ENCODE measurements at regions not wholly inside any gene's neighbourhood (a gene's known extent, or its start where the extent isn't known, plus 50 kb on each side); places are given as distances from the start of the nearest gene placed in this dataset.

DNA sequence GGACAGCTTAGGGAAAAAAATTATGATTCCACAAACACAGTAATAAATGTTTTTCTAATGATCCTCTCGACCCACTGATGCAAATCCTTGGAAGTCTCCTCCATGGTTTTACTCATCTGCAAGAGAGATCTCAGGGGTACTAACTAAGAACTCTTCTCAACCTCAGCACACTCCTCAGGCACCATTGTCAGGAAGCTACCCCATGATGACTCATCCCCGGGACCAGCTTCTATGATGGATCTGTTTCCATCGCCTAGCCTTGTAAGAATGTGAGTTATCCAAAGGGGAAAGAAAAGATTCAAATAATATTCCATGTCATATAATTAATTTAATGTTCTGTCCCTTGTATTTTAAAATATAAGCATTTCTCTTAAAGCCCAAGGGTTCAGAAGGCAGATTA is 816.1 kb upstream of the IGFBP7 start:
- no peak for TF ChIP-seq SNAI2 (CRISPR knock-in tag; IDR thresholded peaks at IDR 0.05)
- ATAC-seq, result no peak

DNA sequence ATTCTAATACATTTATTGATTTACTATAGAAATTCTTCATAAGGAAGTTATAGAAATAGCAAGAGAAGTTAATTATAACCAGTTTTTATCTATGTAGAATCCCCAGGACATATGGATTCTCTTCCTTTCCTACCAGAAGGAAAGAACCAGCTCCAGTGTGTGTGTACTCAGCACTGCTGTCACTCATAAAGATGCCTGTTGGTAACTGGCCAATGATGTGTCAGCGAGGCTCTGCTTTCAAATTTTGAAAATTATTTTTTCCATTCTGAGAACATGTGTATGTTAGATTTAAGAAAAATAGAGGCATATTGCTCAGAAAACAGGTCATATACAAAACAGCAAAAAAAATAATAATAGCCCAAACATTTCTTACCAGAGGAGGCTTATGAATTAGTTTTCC is 814.8 kb upstream of the IGFBP7 start:
- no peak for ATAC-seq
- TF ChIP-seq, protein P1, sequence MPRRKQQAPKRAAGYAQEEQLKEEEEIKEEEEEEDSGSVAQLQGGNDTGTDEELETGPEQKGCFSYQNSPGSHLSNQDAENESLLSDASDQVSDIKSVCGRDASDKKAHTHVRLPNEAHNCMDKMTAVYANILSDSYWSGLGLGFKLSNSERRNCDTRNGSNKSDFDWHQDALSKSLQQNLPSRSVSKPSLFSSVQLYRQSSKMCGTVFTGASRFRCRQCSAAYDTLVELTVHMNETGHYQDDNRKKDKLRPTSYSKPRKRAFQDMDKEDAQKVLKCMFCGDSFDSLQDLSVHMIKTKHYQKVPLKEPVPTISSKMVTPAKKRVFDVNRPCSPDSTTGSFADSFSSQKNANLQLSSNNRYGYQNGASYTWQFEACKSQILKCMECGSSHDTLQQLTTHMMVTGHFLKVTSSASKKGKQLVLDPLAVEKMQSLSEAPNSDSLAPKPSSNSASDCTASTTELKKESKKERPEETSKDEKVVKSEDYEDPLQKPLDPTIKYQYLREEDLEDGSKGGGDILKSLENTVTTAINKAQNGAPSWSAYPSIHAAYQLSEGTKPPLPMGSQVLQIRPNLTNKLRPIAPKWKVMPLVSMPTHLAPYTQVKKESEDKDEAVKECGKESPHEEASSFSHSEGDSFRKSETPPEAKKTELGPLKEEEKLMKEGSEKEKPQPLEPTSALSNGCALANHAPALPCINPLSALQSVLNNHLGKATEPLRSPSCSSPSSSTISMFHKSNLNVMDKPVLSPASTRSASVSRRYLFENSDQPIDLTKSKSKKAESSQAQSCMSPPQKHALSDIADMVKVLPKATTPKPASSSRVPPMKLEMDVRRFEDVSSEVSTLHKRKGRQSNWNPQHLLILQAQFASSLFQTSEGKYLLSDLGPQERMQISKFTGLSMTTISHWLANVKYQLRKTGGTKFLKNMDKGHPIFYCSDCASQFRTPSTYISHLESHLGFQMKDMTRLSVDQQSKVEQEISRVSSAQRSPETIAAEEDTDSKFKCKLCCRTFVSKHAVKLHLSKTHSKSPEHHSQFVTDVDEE (CRISPR knock-in tag; IDR thresholded peaks at IDR 0.05), result no peak
- TF ChIP-seq, protein P2, sequence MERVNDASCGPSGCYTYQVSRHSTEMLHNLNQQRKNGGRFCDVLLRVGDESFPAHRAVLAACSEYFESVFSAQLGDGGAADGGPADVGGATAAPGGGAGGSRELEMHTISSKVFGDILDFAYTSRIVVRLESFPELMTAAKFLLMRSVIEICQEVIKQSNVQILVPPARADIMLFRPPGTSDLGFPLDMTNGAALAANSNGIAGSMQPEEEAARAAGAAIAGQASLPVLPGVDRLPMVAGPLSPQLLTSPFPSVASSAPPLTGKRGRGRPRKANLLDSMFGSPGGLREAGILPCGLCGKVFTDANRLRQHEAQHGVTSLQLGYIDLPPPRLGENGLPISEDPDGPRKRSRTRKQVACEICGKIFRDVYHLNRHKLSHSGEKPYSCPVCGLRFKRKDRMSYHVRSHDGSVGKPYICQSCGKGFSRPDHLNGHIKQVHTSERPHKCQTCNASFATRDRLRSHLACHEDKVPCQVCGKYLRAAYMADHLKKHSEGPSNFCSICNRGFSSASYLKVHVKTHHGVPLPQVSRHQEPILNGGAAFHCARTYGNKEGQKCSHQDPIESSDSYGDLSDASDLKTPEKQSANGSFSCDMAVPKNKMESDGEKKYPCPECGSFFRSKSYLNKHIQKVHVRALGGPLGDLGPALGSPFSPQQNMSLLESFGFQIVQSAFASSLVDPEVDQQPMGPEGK (CRISPR knock-in tag; IDR thresholded peaks at IDR 0.05; ENCODE audit: borderline replicate concordance), result no peak
- TF ChIP-seq CSDC2 (CRISPR knock-in tag; IDR thresholded peaks at IDR 0.05) (no peak), TCF4 (CRISPR knock-in tag; IDR thresholded peaks at IDR 0.05; ENCODE audit: borderline replicate concordance) (no peak), ARNTL (CRISPR knock-in tag; IDR thresholded peaks at IDR 0.05; ENCODE audit: borderline replicate concordance, low read depth) (no peak), ISL1 (CRISPR knock-in tag; IDR thresholded peaks at IDR 0.05) (no peak), ZFP30 (CRISPR knock-in tag; IDR thresholded peaks at IDR 0.05) (no peak)
- TF ChIP-seq, protein P3, sequence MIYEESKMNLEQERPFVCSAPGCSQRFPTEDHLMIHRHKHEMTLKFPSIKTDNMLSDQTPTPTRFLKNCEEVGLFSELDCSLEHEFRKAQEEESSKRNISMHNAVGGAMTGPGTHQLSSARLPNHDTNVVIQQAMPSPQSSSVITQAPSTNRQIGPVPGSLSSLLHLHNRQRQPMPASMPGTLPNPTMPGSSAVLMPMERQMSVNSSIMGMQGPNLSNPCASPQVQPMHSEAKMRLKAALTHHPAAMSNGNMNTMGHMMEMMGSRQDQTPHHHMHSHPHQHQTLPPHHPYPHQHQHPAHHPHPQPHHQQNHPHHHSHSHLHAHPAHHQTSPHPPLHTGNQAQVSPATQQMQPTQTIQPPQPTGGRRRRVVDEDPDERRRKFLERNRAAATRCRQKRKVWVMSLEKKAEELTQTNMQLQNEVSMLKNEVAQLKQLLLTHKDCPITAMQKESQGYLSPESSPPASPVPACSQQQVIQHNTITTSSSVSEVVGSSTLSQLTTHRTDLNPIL (CRISPR knock-in tag; IDR thresholded peaks at IDR 0.05; ENCODE audit: low read depth), result no peak
- TF ChIP-seq, protein P4, sequence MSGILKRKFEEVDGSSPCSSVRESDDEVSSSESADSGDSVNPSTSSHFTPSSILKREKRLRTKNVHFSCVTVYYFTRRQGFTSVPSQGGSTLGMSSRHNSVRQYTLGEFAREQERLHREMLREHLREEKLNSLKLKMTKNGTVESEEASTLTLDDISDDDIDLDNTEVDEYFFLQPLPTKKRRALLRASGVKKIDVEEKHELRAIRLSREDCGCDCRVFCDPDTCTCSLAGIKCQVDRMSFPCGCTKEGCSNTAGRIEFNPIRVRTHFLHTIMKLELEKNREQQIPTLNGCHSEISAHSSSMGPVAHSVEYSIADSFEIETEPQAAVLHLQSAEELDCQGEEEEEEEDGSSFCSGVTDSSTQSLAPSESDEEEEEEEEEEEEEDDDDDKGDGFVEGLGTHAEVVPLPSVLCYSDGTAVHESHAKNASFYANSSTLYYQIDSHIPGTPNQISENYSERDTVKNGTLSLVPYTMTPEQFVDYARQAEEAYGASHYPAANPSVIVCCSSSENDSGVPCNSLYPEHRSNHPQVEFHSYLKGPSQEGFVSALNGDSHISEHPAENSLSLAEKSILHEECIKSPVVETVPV (CRISPR knock-in tag; IDR thresholded peaks at IDR 0.05), result no peak

DNA sequence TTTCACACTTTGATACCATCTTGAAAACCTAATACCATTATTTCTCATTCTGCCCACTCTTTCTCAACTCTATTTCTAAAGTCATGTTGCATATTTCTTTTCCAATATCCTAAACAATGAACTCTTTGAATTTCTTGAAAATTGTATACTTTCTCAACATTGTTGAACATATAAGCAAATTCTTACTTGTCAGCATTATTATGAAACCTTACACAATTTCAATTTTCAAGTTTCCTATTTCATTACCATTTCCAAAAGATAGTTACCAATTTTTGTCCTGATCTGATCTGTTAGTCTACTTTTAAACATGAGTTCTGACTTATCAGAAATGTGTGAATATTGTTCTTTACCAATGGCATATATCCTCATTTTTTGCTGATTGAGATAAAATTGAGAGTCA is 806.3 kb upstream of the IGFBP7 start:
- TF ChIP-seq ISL1 (CRISPR knock-in tag; IDR thresholded peaks at IDR 0.05) (no peak), ZNF8 (CRISPR knock-in tag; IDR thresholded peaks at IDR 0.05) (no peak)
- TF ChIP-seq, protein P1 (CRISPR knock-in tag; IDR thresholded peaks at IDR 0.05), result no peak
- TF ChIP-seq, protein P5, sequence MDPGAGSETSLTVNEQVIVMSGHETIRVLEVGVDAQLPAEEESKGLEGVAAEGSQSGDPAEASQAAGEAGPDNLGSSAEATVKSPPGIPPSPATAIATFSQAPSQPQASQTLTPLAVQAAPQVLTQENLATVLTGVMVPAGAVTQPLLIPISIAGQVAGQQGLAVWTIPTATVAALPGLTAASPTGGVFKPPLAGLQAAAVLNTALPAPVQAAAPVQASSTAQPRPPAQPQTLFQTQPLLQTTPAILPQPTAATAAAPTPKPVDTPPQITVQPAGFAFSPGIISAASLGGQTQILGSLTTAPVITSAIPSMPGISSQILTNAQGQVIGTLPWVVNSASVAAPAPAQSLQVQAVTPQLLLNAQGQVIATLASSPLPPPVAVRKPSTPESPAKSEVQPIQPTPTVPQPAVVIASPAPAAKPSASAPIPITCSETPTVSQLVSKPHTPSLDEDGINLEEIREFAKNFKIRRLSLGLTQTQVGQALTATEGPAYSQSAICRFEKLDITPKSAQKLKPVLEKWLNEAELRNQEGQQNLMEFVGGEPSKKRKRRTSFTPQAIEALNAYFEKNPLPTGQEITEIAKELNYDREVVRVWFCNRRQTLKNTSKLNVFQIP (CRISPR knock-in tag; IDR thresholded peaks at IDR 0.05; ENCODE audit: borderline replicate concordance, low read depth), result no peak
- ATAC-seq, result no peak

DNA sequence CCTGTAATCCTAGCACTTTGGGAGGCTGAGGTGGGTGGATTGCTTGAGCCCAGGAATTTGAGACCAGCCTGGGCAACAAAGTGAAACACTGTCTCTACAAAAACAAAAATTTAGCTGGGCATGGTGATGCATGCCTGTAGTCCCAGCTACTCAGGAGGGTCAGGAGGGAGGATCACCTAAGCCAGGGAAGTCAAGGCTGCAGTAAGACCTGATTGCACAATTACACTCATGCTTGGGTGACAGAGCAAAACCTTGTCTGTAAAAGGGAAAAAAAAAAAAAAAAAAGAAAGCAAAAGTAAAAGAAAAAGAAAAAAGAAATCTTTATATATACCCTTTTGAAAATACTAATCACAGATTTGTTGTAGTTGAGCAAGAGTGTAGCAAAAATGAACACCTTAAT is 801.0 kb upstream of the IGFBP7 start:
- no peak for ATAC-seq
- TF ChIP-seq OSR1 (CRISPR knock-in tag; IDR thresholded peaks at IDR 0.05), result no peak
- TF ChIP-seq CSDC2 (CRISPR knock-in tag; IDR thresholded peaks at IDR 0.05), result no peak
- TF ChIP-seq, protein P3 (CRISPR knock-in tag; IDR thresholded peaks at IDR 0.05; ENCODE audit: low read depth), result no peak
- TF ChIP-seq RARB (CRISPR knock-in tag; IDR thresholded peaks at IDR 0.05), result no peak
- TF ChIP-seq ZC3H10 (CRISPR knock-in tag; IDR thresholded peaks at IDR 0.05), result no peak
- TF ChIP-seq, protein P5 (CRISPR knock-in tag; IDR thresholded peaks at IDR 0.05; ENCODE audit: borderline replicate concordance, low read depth), result no peak
- TF ChIP-seq, protein P1 (CRISPR knock-in tag; IDR thresholded peaks at IDR 0.05), result no peak
- TF ChIP-seq ARNTL (CRISPR knock-in tag; IDR thresholded peaks at IDR 0.05; ENCODE audit: borderline replicate concordance, low read depth), result no peak
- TF ChIP-seq ESRRG (CRISPR knock-in tag; IDR thresholded peaks at IDR 0.05), result no peak
- TF ChIP-seq SNAI2 (CRISPR knock-in tag; IDR thresholded peaks at IDR 0.05), result no peak
- TF ChIP-seq ISL1 (CRISPR knock-in tag; IDR thresholded peaks at IDR 0.05), result no peak

Measured in SK-N-SH treated with all-trans-retinoic acid at 6 μM for 48 hours (cell line).